LNCAP (cell line): ENCODE measurements at regions not wholly inside any gene's neighbourhood (a gene's known extent, or its start where the extent isn't known, plus 50 kb on each side); places are given as distances from the start of the nearest gene placed in this dataset.

ENCODE experiments used
- CTCF ChIP-seq: fragments of 450-650 bp; IDR thresholded peaks from 2 replicates; pipeline ENCODE4 v1.5.1; 2017; ENCODE audit warnings: mild to moderate bottlenecking

DNA sequence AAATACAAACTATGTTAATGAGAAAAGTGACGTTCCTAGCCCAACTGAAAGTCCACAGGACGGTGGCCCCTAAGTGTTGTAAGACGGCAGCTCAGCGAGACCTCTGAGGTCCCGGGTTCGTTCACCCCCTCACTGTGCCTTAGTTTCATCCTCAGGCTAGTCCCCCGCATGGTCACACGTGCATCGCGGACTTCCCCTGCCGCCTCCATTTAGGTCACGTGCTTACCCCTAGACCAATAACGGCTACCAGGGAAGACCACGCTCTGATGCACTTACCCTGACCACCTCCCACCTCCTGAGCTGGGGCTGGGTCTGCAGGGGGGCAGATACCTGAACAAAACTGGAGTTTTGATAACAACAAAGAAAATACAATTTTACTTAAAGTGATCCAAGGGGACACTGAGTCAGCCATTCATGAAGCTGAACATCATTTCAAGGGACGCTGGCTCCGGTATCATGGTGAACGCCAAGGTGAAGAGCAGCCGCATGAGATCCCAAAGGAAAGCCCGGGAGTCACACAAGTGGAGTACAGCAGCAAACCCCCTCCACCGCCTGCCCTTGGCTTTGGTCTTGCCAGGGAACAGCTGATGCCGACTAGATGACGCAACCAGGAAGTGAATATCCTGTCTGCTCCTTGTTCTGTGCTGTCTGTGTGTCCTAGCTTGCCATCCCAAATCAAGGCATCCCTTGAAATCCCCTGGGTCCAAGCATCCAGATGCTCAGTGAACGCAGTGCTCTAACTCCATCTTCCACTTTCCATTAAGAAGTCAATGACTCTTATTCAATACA is 274.1 kb downstream of the PCNX1 start:
- no peak for TF ChIP-seq CTCF

GRCh38 chr14:71183876-71184689 is 276.8 kb downstream of the PCNX1 start:
- TF ChIP-seq CTCF, result no peak

- TF ChIP-seq CTCF, result no peak
These were observed 278.4 kb downstream of the PCNX1 start for GRCh38 chr14:71185637-71186036.

GRCh38 chr14:71187633-71188356 is 280.5 kb downstream of the PCNX1 start:
- no peak for TF ChIP-seq CTCF

DNA sequence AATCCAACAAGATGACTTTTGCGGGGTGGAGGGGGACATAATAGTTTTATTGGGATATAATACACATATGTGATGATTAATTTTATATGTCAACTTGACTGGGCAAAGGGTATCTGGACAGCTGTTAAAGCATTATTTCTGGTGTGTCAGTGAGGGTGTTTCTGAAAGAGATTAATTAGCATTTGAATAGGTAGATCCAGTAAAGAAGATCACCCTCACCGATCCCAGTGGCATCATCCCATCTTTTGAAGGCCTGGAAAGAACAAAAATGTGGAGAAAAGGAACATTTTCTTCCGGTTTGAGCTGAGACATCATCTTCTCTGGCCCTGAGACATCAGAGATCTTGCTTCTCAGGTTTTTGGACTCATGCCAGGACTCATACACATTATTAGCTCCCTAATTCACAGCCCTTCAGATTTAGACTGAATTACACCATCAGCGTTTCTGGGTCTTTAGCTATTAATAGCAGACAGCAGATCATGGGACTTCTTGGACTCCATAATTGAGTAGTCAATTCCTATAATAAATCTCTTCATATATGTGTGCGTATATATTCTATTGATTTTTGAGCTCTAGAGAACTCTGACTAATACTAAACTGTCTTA is 283.6 kb downstream of the PCNX1 start:
- no peak for TF ChIP-seq CTCF

DNA sequence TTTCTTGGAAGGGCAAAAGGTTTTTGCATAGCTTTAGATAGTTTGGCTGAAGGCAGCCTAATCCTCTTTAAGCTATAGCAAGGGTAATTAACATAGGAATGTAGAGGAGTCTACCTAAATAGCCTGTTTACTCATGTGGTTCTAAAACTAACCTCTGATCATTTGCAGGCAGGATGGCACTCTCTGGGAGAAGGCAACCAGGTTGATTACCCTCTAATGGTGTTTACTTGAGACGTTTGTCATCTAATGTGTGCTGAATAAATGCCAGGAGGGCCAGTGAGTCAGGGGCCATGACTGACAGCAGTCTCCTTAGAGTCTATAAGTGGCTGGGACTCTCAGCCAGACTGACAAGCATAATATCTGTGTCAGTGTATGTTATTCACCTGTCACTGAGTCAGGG is 286.4 kb downstream of the PCNX1 start:
- no peak for TF ChIP-seq CTCF

GRCh38 chr14:71194251-71194650 is 287.0 kb downstream of the PCNX1 start:
- TF ChIP-seq CTCF, result no peak
